WERI-Rb-1 (cell line): ENCODE measurements at regions not wholly inside any gene's neighbourhood (a gene's known extent, or its start where the extent isn't known, plus 50 kb on each side); places are given as distances from the start of the nearest gene placed in this dataset.

Experiments used
- DNase-seq: peaks from one replicate; pipeline ENCODE4 v3.0.0-alpha.2; 2020
- H3K27ac ChIP-seq: fragments of 250-450 bp; sonication (Bioruptor Pico); 2 replicates; pipeline ENCODE4 v1.5.1; 2020; ENCODE audit warnings: mild to moderate bottlenecking, moderate library complexity
- H3K27me3 ChIP-seq: fragments of 250-450 bp; sonication (Bioruptor Pico); 2 replicates; pipeline ENCODE4 v1.5.1; 2021; ENCODE audit warnings: mild to moderate bottlenecking, low read depth, moderate library complexity; ENCODE audit not compliant: insufficient read depth, severe bottlenecking
- H3K36me3 ChIP-seq: fragments of 250-450 bp; sonication (Bioruptor Pico); 2 replicates; pipeline ENCODE4 v1.5.1; 2020; ENCODE audit warnings: mild to moderate bottlenecking, moderate library complexity
- H3K4me3 ChIP-seq: 2 replicates; pipeline ENCODE4 v1.5.1; 2011; ENCODE audit warnings: low read depth, mild to moderate bottlenecking, control low read depth, low read length
- H3K9me3 ChIP-seq: fragments of 250-450 bp; sonication (Bioruptor Pico); 2 replicates; pipeline ENCODE4 v1.5.1; 2021; ENCODE audit warnings: mild to moderate bottlenecking, moderate library complexity; ENCODE audit not compliant: severe bottlenecking
- TF ChIP-seq, protein P1 (sequence below): IDR thresholded peaks from 2 replicates; pipeline ENCODE4 v1.5.1; 2011; ENCODE audit warnings: low read depth, mild to moderate bottlenecking, control low read depth, inconsistent platforms, low read length

DNA sequence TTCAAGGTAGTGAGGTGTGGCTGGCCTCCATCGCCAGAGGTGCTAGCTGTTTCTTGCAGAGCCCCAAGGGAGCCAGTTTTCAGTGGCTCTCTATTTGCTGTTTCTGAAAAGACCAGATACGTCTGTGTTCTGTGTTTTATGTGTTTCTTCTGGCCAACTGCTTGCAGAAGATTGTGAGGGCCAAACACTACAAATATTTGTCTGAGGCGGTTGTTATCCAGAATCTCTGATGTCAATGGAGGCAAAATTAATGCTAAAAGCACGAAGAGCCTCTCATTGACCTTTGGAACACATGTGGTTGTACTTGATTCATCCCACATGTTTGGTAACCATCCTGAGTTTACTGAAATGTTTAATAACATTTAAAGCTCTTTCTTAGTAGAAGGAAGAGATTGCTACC lies 113.9 kb downstream of the CT47B1 start:
- Histone ChIP-seq H3K27me3 (peaks cover 44% of the 10 kb centered on the region), H3K27ac (no peak overlapping the region), H3K36me3 (no peaks in the 10 kb centered on the region), H3K4me3 (no peak overlapping the region), H3K9me3 (no peaks in the 10 kb centered on the region)
- DNase-seq = no peak
- TF ChIP-seq, protein P1, sequence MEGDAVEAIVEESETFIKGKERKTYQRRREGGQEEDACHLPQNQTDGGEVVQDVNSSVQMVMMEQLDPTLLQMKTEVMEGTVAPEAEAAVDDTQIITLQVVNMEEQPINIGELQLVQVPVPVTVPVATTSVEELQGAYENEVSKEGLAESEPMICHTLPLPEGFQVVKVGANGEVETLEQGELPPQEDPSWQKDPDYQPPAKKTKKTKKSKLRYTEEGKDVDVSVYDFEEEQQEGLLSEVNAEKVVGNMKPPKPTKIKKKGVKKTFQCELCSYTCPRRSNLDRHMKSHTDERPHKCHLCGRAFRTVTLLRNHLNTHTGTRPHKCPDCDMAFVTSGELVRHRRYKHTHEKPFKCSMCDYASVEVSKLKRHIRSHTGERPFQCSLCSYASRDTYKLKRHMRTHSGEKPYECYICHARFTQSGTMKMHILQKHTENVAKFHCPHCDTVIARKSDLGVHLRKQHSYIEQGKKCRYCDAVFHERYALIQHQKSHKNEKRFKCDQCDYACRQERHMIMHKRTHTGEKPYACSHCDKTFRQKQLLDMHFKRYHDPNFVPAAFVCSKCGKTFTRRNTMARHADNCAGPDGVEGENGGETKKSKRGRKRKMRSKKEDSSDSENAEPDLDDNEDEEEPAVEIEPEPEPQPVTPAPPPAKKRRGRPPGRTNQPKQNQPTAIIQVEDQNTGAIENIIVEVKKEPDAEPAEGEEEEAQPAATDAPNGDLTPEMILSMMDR = no peak

DNA sequence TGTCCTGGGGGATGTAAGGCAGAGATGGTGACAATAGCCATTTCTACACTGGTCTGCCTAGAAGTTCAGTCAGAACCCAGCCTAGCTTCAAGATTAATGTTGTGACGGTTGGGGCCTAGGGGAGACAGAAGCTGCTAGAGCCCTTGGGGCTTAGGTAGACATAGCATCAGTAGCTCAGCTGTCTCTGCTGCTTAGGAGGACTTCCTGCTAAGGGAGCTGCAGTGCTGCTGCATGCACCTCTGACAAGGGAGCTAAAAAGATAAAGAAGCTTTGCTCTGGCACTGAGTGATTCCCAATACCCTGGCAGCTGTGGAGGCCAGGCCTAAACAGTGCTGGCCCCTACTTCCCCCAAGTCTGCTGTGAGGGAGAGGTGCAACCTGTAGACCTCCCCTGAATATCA lies 116.0 kb downstream of the CT47B1 start:
- no peaks in the 10 kb centered on the region for H3K9me3 ChIP-seq
- H3K27ac ChIP-seq = no peak overlapping the region
- TF ChIP-seq, protein P1 = no peak
- H3K36me3 ChIP-seq = no peaks in the 10 kb centered on the region
- DNase-seq = no peak
- peaks cover 38% of the 10 kb centered on the region for H3K27me3 ChIP-seq
- H3K4me3 ChIP-seq = no peak overlapping the region

DNA sequence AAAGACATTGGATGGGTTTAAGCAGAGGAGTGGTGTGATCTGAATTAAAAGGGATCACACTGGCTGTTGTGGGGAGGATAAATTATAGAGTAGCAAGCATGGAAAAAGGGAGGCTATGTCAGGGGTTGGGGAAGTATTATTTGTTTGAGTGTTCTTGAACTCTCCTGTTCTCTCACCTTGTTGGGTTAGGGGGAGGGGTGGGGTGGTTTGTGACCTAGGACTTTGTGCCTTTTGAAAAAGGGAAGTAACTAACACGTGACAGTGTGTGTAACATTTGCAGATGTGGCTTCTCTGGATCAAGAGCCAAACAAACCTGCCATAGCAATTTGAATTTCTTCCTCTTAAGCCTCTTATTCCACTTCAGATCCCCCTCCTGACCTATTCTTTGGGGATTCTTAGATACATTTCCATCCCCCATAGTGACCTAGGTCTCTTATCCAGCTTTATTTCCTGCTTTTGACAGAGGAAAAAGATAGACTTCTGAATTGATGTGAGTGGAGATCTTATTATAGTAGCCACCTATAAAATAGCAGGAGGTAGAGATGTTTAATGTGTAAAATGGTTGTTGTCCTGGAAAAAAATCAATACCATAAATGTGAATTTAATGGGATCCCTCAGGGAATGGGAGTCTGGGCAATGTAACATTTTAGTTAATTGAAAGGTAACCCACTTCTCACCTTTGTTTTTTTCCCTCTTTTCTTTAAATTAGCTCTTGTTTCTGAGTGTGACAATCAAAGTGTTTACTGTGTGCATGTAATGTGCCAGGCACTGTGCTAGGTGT lies 120.4 kb downstream of the CT47B1 start:
- Histone ChIP-seq H3K4me3 (no peak overlapping the region), H3K27me3 (peaks cover 30% of the 10 kb centered on the region), H3K9me3 (no peaks in the 10 kb centered on the region), H3K27ac (no peak overlapping the region), H3K36me3 (no peaks in the 10 kb centered on the region)
- TF ChIP-seq, protein P1 = no peak
- DNase-seq = no peak

DNA sequence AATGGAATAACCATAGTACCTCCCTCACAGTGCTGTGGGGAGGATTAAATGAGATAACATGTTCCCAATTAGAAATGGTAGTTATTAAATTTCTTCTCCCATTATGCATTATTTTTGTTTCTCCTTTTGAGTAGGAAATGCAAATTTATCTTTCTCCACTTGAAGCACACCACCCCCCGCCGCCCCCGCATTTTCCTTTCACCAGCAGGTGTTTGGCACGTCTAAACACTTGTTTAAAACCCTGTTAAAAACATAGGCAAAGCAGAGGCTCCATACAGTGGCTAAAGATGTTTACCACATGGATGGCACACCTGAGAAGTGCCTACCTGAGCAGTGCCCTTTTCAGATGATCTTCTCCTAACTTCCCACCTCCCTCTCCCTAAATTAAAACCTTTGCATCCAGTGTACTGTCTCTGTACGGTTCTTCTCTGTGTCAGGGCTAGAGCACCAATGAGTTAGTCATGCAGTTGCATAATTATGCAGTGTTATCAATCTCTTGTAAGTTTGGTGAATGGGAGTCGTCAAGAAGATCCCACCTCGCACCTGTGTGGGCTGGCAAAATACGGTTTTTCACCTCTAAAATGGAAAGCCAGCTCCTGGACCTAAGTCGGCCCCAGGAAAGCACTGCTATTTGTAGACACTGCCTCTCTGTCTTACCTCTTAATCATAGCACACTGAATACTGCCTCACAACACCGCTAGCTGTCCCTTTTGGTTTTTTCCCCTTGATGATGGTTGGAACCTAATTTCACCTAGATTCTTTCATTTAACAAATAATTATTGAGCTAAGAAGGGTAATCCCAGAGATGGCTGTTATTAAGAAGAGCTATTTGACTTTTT lies 122.0 kb downstream of the CT47B1 start:
- no peak for DNase-seq
- H3K27ac ChIP-seq = no peak overlapping the region
- no peaks in the 10 kb centered on the region for H3K9me3 ChIP-seq
- TF ChIP-seq, protein P1 = no peak
- no peaks in the 10 kb centered on the region for H3K36me3 ChIP-seq
- peaks cover 39% of the 10 kb centered on the region for H3K27me3 ChIP-seq
- H3K4me3 ChIP-seq = no peak overlapping the region

DNA sequence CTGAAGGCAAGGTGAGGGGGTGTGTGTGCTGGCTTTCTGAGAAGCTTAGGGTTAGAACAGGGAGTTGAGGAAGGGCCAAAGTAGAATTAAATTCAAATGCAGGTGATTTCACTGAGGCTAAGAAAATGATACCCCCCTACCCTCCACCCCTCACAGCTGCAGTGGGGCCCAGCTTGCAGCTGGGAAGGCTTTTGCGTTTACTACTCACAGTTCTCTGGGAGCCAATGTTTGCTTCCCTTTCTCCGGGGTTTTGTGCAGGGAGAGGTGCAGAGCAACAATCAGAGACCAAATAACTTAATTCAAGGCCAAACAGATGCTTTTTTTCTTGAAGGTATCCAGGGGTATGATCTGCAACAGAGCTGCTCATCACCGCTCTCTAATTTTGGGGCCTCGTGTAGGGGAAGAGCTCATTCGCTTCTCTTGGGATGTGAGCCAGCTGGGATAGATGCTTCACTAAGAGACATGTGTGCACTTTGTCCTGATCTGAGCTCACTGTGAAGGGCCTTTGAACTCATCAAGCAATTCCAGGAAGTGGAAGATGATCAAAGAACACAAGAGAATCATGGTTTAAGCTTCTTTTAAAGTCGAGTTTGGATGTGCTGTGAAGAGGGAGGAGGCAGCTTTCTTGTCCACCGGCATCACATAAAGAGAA lies 122.7 kb upstream of the C1GALT1C1 start:
- Histone ChIP-seq H3K9me3 (no peaks in the 10 kb centered on the region), H3K27me3 (peaks cover 35% of the 10 kb centered on the region), H3K27ac (no peak overlapping the region), H3K4me3 (no peak overlapping the region), H3K36me3 (no peaks in the 10 kb centered on the region)
- no peak for DNase-seq
- TF ChIP-seq, protein P1 = no peak
